GM06990 (cell line): ENCODE measurements at regions not wholly inside any gene's neighbourhood (a gene's known extent, or its start where the extent isn't known, plus 50 kb on each side); places are given as distances from the start of the nearest gene placed in this dataset.

Experiments used
- DNase-seq: peaks from one replicate; pipeline ENCODE4 v3.0.0-alpha.2; 2011; ENCODE audit not compliant: insufficient read length; ENCODE audit errors: extremely low read depth
- H3K27me3 ChIP-seq: replicated peaks from 2 replicates; pipeline ENCODE4 v1.6.0; 2011; ENCODE audit warnings: low read length; ENCODE audit not compliant: control insufficient read depth, insufficient read depth
- H3K36me3 ChIP-seq: 2 replicates; pipeline ENCODE4 v1.5.1; 2011; ENCODE audit warnings: low read length; ENCODE audit not compliant: control insufficient read depth, insufficient read depth
- H3K4me3 ChIP-seq: replicated peaks from 2 replicates; pipeline ENCODE4 v1.5.1; 2011; ENCODE audit warnings: low read depth, mild to moderate bottlenecking, control low read depth, low read length
- TF ChIP-seq, protein P1 (sequence below): IDR thresholded peaks from 2 replicates; pipeline ENCODE4 v1.5.1; 2011; ENCODE audit warnings: low read length, control low read depth, mild to moderate bottlenecking, inconsistent platforms; ENCODE audit not compliant: insufficient read depth, poor library complexity, severe bottlenecking

DNA sequence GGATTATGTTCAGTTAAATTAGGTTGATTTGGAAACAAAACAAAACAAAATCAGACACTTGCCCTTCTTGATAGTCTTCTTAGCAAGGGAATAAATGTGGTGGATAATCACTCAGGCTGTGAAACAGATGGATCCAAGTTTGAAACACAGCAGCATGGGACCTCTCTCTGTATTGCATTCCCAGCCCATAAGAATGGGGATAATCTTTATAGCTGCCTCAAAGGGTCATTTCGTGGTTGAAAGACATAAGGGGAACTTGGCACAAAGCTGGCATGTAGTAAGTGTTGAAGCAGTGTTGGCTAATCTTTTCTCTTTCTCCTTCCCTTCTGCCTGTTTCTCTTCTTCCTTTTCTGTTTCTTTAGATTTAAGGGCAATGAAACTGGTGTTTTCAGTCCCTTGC lies 333.9 kb upstream of the TLE4 start:
- Histone ChIP-seq H3K36me3 (no peaks in the 10 kb centered on the region), H3K27me3 (no peaks in the 10 kb centered on the region), H3K4me3 (no peak overlapping the region)
- no peak for DNase-seq
- TF ChIP-seq, protein P1, sequence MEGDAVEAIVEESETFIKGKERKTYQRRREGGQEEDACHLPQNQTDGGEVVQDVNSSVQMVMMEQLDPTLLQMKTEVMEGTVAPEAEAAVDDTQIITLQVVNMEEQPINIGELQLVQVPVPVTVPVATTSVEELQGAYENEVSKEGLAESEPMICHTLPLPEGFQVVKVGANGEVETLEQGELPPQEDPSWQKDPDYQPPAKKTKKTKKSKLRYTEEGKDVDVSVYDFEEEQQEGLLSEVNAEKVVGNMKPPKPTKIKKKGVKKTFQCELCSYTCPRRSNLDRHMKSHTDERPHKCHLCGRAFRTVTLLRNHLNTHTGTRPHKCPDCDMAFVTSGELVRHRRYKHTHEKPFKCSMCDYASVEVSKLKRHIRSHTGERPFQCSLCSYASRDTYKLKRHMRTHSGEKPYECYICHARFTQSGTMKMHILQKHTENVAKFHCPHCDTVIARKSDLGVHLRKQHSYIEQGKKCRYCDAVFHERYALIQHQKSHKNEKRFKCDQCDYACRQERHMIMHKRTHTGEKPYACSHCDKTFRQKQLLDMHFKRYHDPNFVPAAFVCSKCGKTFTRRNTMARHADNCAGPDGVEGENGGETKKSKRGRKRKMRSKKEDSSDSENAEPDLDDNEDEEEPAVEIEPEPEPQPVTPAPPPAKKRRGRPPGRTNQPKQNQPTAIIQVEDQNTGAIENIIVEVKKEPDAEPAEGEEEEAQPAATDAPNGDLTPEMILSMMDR, result no peak

GRCh38 chr9:79240774-79241173 lies 331.0 kb upstream of the TLE4 start:
- TF ChIP-seq, protein P1, result no peak
- DNase-seq, result no peak
- no peaks in the 10 kb centered on the region for H3K36me3 ChIP-seq
- H3K27me3 ChIP-seq, result no peaks in the 10 kb centered on the region
- no peak overlapping the region for H3K4me3 ChIP-seq

GRCh38 chr9:79242489-79242888 lies 329.3 kb upstream of the TLE4 start:
- TF ChIP-seq, protein P1, result no peak
- Histone ChIP-seq H3K4me3 (no peak overlapping the region), H3K27me3 (no peaks in the 10 kb centered on the region), H3K36me3 (no peaks in the 10 kb centered on the region)
- no peak for DNase-seq

GRCh38 chr9:79246170-79246569 lies 325.6 kb upstream of the TLE4 start:
- TF ChIP-seq, protein P1, result no peak
- Histone ChIP-seq H3K4me3 (no peak overlapping the region), H3K36me3 (no peaks in the 10 kb centered on the region), H3K27me3 (no peaks in the 10 kb centered on the region)
- DNase-seq, result no peak

DNA sequence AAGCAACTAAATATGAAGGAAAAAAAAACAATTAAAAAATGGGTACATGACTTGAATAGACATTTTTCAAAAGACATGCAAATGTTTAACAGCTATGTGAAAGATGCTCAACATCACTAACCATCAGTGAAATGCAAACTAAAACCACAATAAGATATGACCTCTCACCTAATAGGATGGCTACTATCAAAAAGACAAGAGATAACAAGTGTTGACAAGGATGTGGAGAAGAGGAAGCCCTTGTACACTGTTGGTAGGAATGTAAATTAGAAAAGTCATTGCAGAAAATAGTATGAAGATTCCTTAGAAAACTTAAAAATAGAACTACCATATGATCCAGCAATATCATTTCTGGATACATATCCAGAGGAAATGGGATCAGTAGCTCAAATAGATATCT lies 324.7 kb upstream of the TLE4 start:
- H3K36me3 ChIP-seq, result no peaks in the 10 kb centered on the region
- TF ChIP-seq, protein P1, result no peak
- no peak for DNase-seq
- no peaks in the 10 kb centered on the region for H3K27me3 ChIP-seq
- no peak overlapping the region for H3K4me3 ChIP-seq

DNA sequence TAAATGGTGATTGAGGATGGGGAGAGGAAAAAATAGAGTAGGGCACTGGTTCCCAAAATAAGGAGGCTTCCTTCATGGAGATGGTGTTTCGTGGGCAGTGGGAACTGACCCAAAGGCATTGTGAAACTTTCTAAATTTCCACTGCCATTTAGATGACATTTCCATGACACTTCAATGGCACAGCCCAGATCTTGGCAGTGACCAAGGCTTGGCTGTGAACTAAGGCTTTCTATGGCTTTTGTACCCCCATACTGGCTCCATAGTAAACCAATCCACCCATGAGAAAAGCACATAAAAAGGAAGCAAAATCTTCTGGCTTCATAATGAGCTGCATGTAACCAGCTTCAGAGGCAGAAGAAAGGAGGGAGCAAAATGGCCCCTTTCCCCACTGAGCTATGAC lies 321.0 kb upstream of the TLE4 start:
- Histone ChIP-seq H3K4me3 (no peak overlapping the region), H3K27me3 (no peaks in the 10 kb centered on the region), H3K36me3 (no peaks in the 10 kb centered on the region)
- TF ChIP-seq, protein P1, result no peak
- no peak for DNase-seq
